IPS DF 4.7 (cell line): ENCODE measurements at regions not wholly inside any gene's neighbourhood (a gene's known extent, or its start where the extent isn't known, plus 50 kb on each side); places are given as distances from the start of the nearest gene placed in this dataset.
A peak's percentile ranks its signal among the peaks of the same experiment; 100 is the strongest.
"Not testable (repeated sequence)": the region's sequence is repeated elsewhere in the genome, so short reads cannot be mapped to it uniquely, and the experiment has no call there.

Experiments used
- DNase-seq: peaks from one replicate; pipeline ENCODE4 v3.0.0-alpha.2; 2013; ENCODE audit warnings: low spot score; ENCODE audit errors: extremely low read depth

GRCh38 chr6:8628736-8629135 lies 193.4 kb upstream of the SLC35B3 start:
- DNase-seq = no peak

GRCh38 chr6:8628063-8628462 lies 192.7 kb upstream of the SLC35B3 start:
- no peak for DNase-seq

- DNase-seq = no peak
Measured at GRCh38 chr6:8627085-8627861, 191.9 kb upstream of the SLC35B3 start.

- no peak for DNase-seq
Measured at GRCh38 chr6:8624665-8625064, 189.3 kb upstream of the SLC35B3 start.

GRCh38 chr6:8623441-8623840 lies 188.1 kb upstream of the SLC35B3 start:
- DNase-seq = no peak

GRCh38 chr6:8619853-8620252 lies 184.5 kb upstream of the SLC35B3 start:
- DNase-seq = no peak

DNA sequence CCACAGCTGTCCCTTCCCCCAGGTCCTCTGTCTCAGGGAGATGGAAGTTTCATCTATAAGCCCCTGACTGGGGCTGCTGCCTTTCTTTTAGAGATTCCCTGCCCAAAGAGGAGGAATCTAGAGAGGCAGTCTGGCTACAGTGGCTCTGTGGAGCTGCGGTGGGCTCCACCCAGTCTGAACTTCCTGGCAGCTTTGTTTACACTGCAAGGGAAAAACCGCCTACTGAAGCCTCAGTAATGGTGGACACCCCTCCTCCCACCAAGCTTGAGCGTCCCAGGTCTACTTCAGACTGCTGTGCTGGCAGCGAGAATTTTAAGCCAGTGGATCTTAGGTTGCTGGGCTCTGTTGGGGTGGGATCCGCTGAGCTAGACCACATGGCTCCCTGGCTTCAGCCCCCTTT lies 184.1 kb upstream of the SLC35B3 start:
- not testable (repeated sequence) for DNase-seq

- no peak for DNase-seq
Measured at GRCh38 chr6:8608737-8609136, 173.4 kb upstream of the SLC35B3 start.

GRCh38 chr6:8589941-8590729 lies 154.8 kb upstream of the SLC35B3 start:
- peak; percentile 11 for DNase-seq

- DNase-seq = no peak
Measured at GRCh38 chr6:8588176-8588575, 152.8 kb upstream of the SLC35B3 start.

GRCh38 chr6:8583291-8583690 lies 147.9 kb upstream of the SLC35B3 start:
- DNase-seq = no peak

GRCh38 chr6:8579372-8579771 lies 144.0 kb upstream of the SLC35B3 start:
- no peak for DNase-seq

- DNase-seq = no peak
Measured at GRCh38 chr6:8578006-8578405, 142.7 kb upstream of the SLC35B3 start.

DNA sequence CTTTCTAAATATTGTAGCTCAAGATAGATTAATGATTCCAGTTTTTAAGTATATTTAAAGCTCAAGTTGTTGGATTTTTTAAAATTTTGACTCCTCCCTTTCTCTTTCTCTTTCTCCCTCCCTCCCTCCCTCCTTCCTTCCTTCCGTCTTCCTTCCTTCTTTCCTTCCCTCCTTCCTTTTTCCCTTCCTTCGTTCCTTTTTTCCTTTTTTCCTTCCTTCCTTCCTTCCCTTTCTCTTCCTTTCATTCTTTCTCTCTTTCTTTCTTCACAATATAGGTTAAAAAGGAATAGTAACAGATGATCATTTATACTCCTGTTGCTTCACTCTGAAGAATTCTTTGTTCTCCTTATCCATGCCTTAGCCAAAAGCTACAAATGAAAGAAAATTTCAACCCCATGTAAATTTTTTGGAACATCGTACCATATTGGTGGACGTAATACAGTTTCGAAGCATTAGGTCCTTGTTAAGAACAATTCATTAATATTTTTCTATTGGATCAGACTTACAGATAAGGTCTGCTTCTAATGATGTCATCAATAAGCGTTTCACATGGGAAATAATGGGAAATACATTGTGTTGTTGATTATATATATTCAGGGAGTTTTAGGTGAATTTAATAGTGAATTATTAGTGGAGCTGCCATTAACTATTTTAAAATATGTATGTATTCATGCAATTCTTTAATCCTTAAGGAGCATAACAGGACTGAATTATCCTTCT lies 139.6 kb upstream of the SLC35B3 start:
- no peak for DNase-seq

DNA sequence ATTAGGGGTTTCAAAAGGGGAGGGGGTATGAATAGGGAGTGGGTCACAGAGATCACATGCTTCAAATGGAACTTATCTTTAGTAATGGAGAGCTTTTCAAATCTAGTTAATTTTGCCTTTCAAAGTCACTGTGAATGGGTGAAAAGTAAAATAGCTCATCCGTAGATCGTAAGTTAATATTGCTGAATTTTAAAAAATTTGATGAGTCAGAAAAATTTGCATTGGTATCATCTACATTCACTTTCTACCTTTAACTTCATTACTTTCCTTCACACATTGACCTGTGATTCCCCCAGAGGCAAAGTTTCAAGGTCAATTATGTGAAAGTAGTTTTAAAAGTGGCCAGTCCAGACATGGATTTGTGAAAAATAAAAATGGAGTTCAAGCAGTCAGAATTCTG lies 139.0 kb upstream of the SLC35B3 start:
- DNase-seq = no peak

DNA sequence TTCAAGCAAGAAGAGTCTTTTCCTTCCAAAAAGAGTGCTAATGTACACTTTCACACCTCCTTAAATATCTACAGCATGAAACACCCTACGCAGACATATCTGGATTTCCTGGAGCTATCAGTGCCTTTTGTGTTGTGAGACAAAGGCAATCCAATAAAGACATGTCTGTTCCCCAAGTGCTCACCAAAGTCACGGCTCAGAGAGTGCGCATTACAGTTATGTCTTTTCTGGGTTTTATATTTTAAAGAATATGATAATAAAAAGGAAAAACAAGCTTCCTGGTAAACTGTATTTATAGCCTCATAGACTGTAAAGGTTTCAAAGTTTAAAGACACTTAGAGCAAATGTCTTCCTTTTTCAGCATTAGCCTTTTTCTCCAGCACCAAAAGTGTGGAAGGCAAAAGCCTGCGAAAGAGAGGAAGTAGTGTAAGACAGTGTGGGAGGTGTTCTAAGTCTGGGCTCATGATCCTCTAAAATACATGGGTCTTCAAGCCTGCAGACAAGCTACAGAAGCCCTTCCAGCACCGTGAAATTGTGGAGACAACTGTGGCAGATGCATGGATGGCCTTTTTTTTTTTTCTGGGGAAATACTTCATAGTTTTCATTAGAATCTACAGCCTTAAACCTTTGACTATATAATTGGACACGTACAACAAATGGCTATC lies 135.0 kb upstream of the SLC35B3 start:
- no peak for DNase-seq

- no peak for DNase-seq
Measured at GRCh38 chr6:8562125-8562524, 126.8 kb upstream of the SLC35B3 start.

DNA sequence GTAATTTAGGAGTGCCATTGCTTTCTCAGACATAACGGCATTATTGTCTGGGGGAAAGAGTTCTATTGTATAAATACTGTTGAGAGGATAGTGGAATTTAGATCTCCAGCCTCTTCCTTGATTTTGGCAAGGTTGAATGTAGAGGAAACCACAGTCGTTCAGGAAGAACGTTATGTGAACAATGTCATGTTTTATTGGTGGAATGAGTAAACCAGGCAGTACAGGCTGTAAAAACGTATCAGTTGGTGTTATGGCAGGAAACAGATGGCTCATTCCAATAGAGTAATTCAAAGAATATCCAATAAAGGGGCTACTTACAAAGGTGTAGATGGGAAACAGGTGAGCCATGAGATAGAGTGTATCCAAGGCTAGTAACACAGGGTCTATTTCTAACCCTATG lies 123.6 kb upstream of the SLC35B3 start:
- DNase-seq = no peak

DNA sequence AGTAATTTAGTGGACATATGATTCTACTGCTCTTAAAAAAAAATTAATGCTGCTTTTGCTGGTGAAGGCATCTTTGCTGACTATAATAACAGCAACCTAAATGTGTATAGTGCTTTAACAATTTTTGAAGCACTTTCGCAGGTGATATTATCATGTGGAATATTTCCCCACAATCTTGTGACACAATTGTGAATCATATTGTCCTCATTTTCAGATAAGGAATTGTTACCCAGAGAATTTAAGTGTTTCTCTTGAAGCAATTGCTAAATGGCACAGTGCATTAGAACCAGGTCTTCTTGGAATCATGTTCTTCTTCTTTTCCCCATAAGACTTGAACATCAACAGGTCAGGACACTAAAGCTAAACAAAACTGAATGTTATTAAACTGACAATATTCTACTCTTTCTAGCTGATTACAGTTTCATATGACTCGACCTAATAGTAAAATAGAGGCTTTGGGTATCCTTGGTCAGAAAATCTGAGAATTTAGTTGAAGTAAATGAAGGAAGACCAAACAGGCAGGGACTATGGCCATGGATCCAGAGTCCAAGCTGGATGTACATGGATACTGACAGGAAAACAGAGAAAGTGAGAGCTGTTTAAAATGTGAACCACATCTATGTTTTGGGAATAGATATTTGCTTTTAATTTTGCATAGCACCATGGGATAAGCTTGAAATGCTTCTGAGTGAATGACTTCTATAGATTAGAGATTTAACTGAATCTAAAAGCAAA lies 121.8 kb upstream of the SLC35B3 start:
- no peak for DNase-seq

- no peak for DNase-seq
Measured at GRCh38 chr6:8556370-8557013, 121.1 kb upstream of the SLC35B3 start.
